Breast epithelium (tissue), 3 donors: ENCODE measurements at regions not wholly inside any gene's neighbourhood (a gene's known extent, or its start where the extent isn't known, plus 50 kb on each side); places are given as distances from the start of the nearest gene placed in this dataset.
"Not testable (repeated sequence)": the region's sequence is repeated elsewhere in the genome, so short reads cannot be mapped to it uniquely, and the experiment has no call there.

Experiments used
- CTCF ChIP-seq, 3 donors: fragments of 450-650 bp; IDR thresholded peaks; one replicate each; pipeline ENCODE4 v1.5.1; 2016 to 2017; ENCODE audit warnings: antibody characterized with exemption in 3 of 3, mild to moderate bottlenecking in 3 of 3, moderate library complexity in 3 of 3
- POLR2A ChIP-seq: fragments of 450-650 bp; IDR thresholded peaks from one replicate; pipeline ENCODE4 v1.6.1; 2016; ENCODE audit warnings: antibody characterized with exemption, mild to moderate bottlenecking, moderate library complexity
- POLR2AphosphoS5 ChIP-seq, 3 donors: sonication (generic); formaldehyde crosslinking; IDR thresholded peaks; one replicate each; pipeline ENCODE4 v1.6.1; 2017; ENCODE audit warnings: antibody characterized with exemption in 3 of 3

- TF ChIP-seq CTCF (IDR thresholded peaks at IDR 0.05); POLR2A; POLR2AphosphoS5 (IDR thresholded peaks at IDR 0.05): not testable (repeated sequence)
Measured at GRCh38 chr1:232156070-232156469, 473.9 kb downstream of the SIPA1L2 start.
